Thoracic aorta (tissue), 2 donors: ENCODE measurements at regions not wholly inside any gene's neighbourhood (a gene's known extent, or its start where the extent isn't known, plus 50 kb on each side); places are given as distances from the start of the nearest gene placed in this dataset.

Source experiments
- ATAC-seq: fragments of 150-250 bp; one replicate; pipeline ENCODE4 v1.8.0; 2017; ENCODE audit warnings: low read depth; ENCODE audit not compliant: insufficient number of reproducible peaks, low FRiP score
- DNase-seq: peaks from one replicate; pipeline ENCODE4 v3.0.0-alpha.2; 2020; ENCODE audit warnings: low spot score
- H3K27ac ChIP-seq, 2 donors: fragments of 200-600 bp; sonication (generic); 1 replicate in 1 of 2; 2 replicates in 1 of 2; pipeline ENCODE4 v1.5.1; 2016; ENCODE audit warnings: mild to moderate bottlenecking in 2 of 2, moderate library complexity in 2 of 2
- H3K27me3 ChIP-seq: fragments of 200-600 bp; sonication (generic); replicated peaks from 2 replicates; pipeline ENCODE4 v1.6.0; 2016; ENCODE audit warnings: mild to moderate bottlenecking; ENCODE audit not compliant: insufficient read depth
- H3K36me3 ChIP-seq: fragments of 200-600 bp; sonication (generic); one replicate; pipeline ENCODE4 v1.5.1; 2016
- H3K4me1 ChIP-seq, 2 donors: fragments of 200-600 bp; sonication (generic); 1 replicate in 1 of 2; 2 replicates in 1 of 2; pipeline versions ENCODE4 v1.5.1 to v1.6.0; 2016; ENCODE audit warnings: low read depth in 2 of 2, mild to moderate bottlenecking in 1 of 2; ENCODE audit not compliant: control insufficient read depth in 1 of 2
- H3K4me3 ChIP-seq: fragments of 200-600 bp; sonication (generic); 2 replicates; pipeline ENCODE4 v1.5.1; 2016; ENCODE audit warnings: mild to moderate bottlenecking
- H3K9me3 ChIP-seq: fragments of 200-600 bp; sonication (generic); 2 replicates; pipeline ENCODE4 v1.5.1; 2016
- TF ChIP-seq, protein P1 (sequence below): fragments of 200-600 bp; sonication (generic); IDR thresholded peaks from one replicate; pipeline ENCODE4 v1.5.1; 2019; ENCODE audit warnings: antibody characterized with exemption

DNA sequence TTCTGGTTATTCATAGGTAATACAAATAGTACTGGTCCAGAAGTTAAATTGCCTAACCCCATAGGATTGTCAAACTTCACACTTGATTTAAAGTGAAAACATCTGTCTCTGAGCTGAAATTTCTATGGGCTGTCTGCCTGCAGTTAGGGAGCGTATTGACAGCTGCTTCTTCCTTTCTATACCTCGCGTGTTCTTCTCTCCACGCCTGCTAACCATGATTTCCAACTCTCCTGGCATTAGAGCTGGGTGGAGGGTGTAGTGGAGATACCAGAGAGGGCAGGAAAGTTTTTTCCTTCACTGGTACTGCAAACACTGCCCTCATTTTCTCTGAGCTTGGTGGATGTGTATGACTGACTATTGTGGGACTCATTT is 429.0 kb upstream of the FBXO33 start:
- no peak for ATAC-seq
- Histone ChIP-seq H3K9me3 (no peaks in the 10 kb centered on the region), H3K4me1 (no peaks in the 10 kb centered on the region), H3K27ac (no peak overlapping the region), H3K36me3 (no peaks in the 10 kb centered on the region), H3K27me3 (no peaks in the 10 kb centered on the region), H3K4me3 (no peak overlapping the region)
- TF ChIP-seq, protein P1, sequence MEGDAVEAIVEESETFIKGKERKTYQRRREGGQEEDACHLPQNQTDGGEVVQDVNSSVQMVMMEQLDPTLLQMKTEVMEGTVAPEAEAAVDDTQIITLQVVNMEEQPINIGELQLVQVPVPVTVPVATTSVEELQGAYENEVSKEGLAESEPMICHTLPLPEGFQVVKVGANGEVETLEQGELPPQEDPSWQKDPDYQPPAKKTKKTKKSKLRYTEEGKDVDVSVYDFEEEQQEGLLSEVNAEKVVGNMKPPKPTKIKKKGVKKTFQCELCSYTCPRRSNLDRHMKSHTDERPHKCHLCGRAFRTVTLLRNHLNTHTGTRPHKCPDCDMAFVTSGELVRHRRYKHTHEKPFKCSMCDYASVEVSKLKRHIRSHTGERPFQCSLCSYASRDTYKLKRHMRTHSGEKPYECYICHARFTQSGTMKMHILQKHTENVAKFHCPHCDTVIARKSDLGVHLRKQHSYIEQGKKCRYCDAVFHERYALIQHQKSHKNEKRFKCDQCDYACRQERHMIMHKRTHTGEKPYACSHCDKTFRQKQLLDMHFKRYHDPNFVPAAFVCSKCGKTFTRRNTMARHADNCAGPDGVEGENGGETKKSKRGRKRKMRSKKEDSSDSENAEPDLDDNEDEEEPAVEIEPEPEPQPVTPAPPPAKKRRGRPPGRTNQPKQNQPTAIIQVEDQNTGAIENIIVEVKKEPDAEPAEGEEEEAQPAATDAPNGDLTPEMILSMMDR, result no peak
- DNase-seq, result no peak

DNA sequence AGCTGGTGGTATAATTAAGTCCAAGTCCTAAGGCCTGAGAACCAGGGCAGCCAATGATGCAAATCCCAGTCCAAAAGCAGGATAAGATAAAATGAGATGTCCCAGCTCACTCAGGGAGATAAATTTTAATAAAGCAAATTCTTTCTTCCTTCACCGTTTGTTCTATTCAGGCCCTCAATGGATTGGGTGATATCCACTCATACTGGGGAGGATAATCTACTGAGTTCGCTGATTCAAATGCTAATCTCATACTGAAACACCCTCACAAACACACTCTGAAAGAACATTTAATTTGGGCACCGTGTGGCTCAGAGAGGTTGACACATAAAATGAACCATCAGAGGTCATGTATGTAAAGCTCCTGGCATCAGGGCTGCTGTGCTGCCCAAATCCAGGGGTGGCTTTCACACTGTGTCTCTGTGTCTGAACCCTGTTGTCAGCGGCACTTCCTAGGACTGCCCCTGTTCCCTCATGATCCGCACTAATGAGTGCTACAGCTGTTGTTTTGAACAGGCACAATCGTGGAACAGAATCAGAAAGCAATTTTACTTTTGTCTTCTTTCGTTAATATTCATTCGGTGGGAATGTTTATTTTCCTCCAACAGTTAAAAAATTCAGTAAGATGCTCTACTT is 428.5 kb upstream of the FBXO33 start:
- Histone ChIP-seq H3K27me3 (no peaks in the 10 kb centered on the region), H3K4me3 (no peak overlapping the region), H3K9me3 (no peaks in the 10 kb centered on the region), H3K27ac (no peak overlapping the region), H3K4me1 (no peaks in the 10 kb centered on the region), H3K36me3 (no peaks in the 10 kb centered on the region)
- DNase-seq, result no peak
- no peak for ATAC-seq
- TF ChIP-seq, protein P1, result no peak

DNA sequence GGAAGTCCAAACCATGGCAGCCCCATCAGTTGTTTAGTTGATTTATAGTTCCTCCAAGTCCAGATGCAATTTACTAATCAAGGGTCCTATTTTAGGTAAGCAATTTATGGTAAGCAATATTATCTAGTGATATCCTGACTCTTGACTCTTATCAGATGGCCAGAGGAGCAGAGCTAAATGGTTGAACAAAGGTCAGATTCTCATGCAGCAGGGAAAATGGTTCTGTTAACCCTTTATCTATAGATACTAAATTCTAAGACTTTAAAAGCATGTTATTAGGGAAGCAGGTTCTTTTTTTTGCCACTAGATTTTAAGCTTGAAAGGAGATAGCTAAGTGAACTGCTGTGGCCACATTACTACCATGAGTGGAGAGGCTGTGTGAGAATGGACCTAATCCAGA is 427.1 kb upstream of the FBXO33 start:
- no peak for ATAC-seq

DNA sequence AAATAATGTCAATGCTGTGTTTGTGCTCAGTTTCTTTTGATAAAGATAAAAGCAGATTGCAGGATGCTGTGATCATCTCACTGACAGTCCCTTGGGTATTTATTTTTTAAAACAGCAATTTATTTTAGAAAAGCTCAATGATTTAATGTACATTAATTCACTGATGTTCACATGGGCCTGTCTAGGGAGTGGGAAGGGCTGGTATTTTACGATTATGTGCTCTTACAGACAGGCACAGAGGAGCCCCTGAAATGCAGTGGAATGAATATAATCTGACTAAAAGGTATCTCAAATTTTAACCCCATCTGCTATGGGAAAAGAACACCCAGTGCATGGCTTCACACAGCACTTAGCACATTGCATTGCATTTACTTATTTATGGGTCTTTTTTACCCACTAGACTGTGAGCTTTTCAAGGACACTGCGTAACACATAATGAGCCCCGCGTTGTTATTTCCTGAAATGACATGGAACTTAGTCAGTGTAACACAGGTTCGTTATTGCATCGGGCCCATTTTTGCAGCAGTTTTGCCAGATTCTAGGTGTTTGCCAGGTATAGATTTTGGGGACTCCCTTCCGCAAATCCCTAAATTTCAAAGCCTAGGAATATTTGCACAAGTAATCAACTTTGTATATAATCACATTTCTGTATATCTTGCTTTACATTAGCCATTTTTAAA is 425.3 kb upstream of the FBXO33 start:
- TF ChIP-seq, protein P1, result no peak
- Histone ChIP-seq H3K4me3 (no peak overlapping the region), H3K9me3 (no peaks in the 10 kb centered on the region), H3K27me3 (no peaks in the 10 kb centered on the region), H3K4me1 (no peaks in the 10 kb centered on the region), H3K36me3 (no peaks in the 10 kb centered on the region), H3K27ac (no peak overlapping the region)
- no peak for DNase-seq
- no peak for ATAC-seq

More for the DNA sequence above, 427.1 kb upstream of the FBXO33 start:
- DNase-seq, result no peak
- H3K36me3 ChIP-seq, result no peaks in the 10 kb centered on the region
- H3K9me3 ChIP-seq, result no peaks in the 10 kb centered on the region
- no peak overlapping the region for H3K27ac ChIP-seq
- TF ChIP-seq, protein P1, result no peak
- no peaks in the 10 kb centered on the region for H3K4me1 ChIP-seq
- no peaks in the 10 kb centered on the region for H3K27me3 ChIP-seq
- H3K4me3 ChIP-seq, result no peak overlapping the region

DNA sequence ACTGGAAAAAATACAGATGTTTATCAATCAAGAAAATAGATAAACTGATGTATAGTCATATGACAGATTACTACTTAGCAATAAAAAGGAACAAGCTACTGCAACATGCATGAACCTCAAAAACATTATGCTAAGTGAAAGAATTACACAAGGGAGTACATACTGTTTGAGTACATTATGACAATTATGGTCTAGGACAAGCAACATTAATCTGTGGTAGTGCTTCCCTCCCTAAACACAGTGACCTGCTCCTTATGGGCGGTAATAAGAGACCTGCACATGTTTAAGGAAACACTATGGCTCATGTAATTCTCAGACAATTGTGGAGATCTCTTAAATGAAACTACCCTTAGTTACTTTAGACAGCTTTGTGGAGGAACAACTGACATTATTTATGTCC is 421.2 kb upstream of the FBXO33 start:
- Histone ChIP-seq H3K27me3 (no peaks in the 10 kb centered on the region), H3K4me1 (no peaks in the 10 kb centered on the region), H3K4me3 (no peak overlapping the region), H3K36me3 (no peaks in the 10 kb centered on the region), H3K9me3 (no peaks in the 10 kb centered on the region), H3K27ac (no peak overlapping the region)
- TF ChIP-seq, protein P1, result no peak
- no peak for DNase-seq
- no peak for ATAC-seq
